Uterus (tissue), 2 donors: ENCODE measurements at regions not wholly inside any gene's neighbourhood (a gene's known extent, or its start where the extent isn't known, plus 50 kb on each side); places are given as distances from the start of the nearest gene placed in this dataset.

Experiments
- POLR2A ChIP-seq, 2 donors: fragments of 450-650 bp; IDR thresholded peaks; one replicate each; pipeline ENCODE4 v1.6.1; 2016; ENCODE audit warnings: antibody characterized with exemption in 2 of 2, mild to moderate bottlenecking in 1 of 2, moderate library complexity in 1 of 2
- TF ChIP-seq, protein P1 (sequence below), 4 experiments: fragments of 200-600 bp in 2 of 4; fragments of 450-650 bp in 2 of 4; sonication (generic) in 2 of 4; IDR thresholded peaks; one replicate each; pipeline ENCODE4 v1.5.1; 2016 to 2019; ENCODE audit warnings: antibody characterized with exemption in 4 of 4, mild to moderate bottlenecking in 2 of 4, moderate library complexity in 1 of 4

GRCh38 chr6:139954463-139955071 lies 580.1 kb upstream of the CITED2 start:
- TF ChIP-seq, protein P1, sequence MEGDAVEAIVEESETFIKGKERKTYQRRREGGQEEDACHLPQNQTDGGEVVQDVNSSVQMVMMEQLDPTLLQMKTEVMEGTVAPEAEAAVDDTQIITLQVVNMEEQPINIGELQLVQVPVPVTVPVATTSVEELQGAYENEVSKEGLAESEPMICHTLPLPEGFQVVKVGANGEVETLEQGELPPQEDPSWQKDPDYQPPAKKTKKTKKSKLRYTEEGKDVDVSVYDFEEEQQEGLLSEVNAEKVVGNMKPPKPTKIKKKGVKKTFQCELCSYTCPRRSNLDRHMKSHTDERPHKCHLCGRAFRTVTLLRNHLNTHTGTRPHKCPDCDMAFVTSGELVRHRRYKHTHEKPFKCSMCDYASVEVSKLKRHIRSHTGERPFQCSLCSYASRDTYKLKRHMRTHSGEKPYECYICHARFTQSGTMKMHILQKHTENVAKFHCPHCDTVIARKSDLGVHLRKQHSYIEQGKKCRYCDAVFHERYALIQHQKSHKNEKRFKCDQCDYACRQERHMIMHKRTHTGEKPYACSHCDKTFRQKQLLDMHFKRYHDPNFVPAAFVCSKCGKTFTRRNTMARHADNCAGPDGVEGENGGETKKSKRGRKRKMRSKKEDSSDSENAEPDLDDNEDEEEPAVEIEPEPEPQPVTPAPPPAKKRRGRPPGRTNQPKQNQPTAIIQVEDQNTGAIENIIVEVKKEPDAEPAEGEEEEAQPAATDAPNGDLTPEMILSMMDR (IDR thresholded peaks at IDR 0.05): no peak
- no peak for TF ChIP-seq POLR2A (IDR thresholded peaks at IDR 0.05)
